SK-N-SH (cell line): ENCODE measurements at regions not wholly inside any gene's neighbourhood (a gene's known extent, or its start where the extent isn't known, plus 50 kb on each side); places are given as distances from the start of the nearest gene placed in this dataset.

Source experiments
- CTCF ChIA-PET: fragments of 300-600, 350-600 bp; formaldehyde crosslinking; extraction: SDS; loops from one replicate; lab custom pipeline; 2021; lab: Yijun Ruan, JAX
- POLR2A ChIA-PET: fragments of 350-600 bp; sonication (Branson Sonifier 250); formaldehyde crosslinking; extraction: SDS; loops from one replicate; lab custom pipeline; 2020; ENCODE audit warnings: antibody characterized with exemption, inconsistent platforms; lab: Yijun Ruan, JAX
- DNase-seq: peaks from one replicate; pipeline ENCODE4 v3.0.0; 2012
- H2AFZ ChIP-seq: fragments of 200-600 bp; sonication (generic); 2 replicates; pipeline ENCODE4 v1.8.1; 2016; ENCODE audit warnings: antibody characterized with exemption, mild to moderate bottlenecking, low read depth
- H3F3A ChIP-seq: fragments of 200-600 bp; sonication (generic); replicated peaks from 2 replicates; pipeline ENCODE3; 2016; ENCODE audit warnings: antibody characterized with exemption, mild to moderate bottlenecking; ENCODE audit not compliant: insufficient read depth
- H3K27ac ChIP-seq, 2 experiments: fragments of 200-500 bp in 1 of 2; fragments of 200-600 bp in 1 of 2; sonication (Bioruptor generic) in 1 of 2; sonication (generic), shearing (Covaris generic) in 1 of 2; 2 replicates each; pipeline versions ENCODE4 v1.5.1 to v1.6.1; 2014 to 2016; ENCODE audit warnings: low read depth in 2 of 2, inconsistent platforms in 1 of 2, low read length in 1 of 2, mild to moderate bottlenecking in 1 of 2, mixed read lengths in 1 of 2
- H3K27me3 ChIP-seq: fragments of 200-600 bp; sonication (generic), shearing (Covaris generic); 2 replicates; pipeline ENCODE4 v1.6.1; 2016; ENCODE audit warnings: mixed run types; ENCODE audit not compliant: insufficient read depth
- H3K36me3 ChIP-seq, 2 experiments: fragments of 200-500 bp in 1 of 2; fragments of 200-600 bp in 1 of 2; sonication (Bioruptor generic) in 1 of 2; sonication (generic) in 1 of 2; replicated peaks in 1 of 2; 2 replicates each; pipeline versions ENCODE3 to v1.5.1; 2014 to 2016; ENCODE audit warnings: low read length in 1 of 2, mild to moderate bottlenecking in 1 of 2; ENCODE audit not compliant: insufficient read depth in 2 of 2, control insufficient read depth in 1 of 2
- H3K4me1 ChIP-seq, 2 experiments: fragments of 200-500 bp in 1 of 2; fragments of 200-600 bp in 1 of 2; sonication (Bioruptor generic) in 1 of 2; sonication (generic), shearing (Covaris generic) in 1 of 2; 2 replicates each; pipeline versions ENCODE4 v1.5.1 to v1.6.1; 2014 to 2016; ENCODE audit warnings: low read depth in 1 of 2, low read length in 1 of 2, mixed run types in 1 of 2; ENCODE audit not compliant: insufficient read depth in 2 of 2, control insufficient read depth in 1 of 2
- H3K4me2 ChIP-seq: fragments of 200-600 bp; sonication (generic), shearing (Covaris generic); 2 replicates; pipeline ENCODE4 v1.6.1; 2017; ENCODE audit warnings: mixed run types
- H3K4me3 ChIP-seq, 2 experiments: fragments of 200-500 bp in 1 of 2; fragments of 200-600 bp in 1 of 2; sonication (Bioruptor generic) in 1 of 2; sonication (generic), shearing (Covaris generic) in 1 of 2; 2 replicates each; pipeline versions ENCODE4 v1.5.1 to v1.8.1; 2014 to 2016; ENCODE audit warnings: low read depth in 2 of 2, inconsistent platforms in 1 of 2, low read length in 1 of 2, mild to moderate bottlenecking in 1 of 2, mixed read lengths in 1 of 2, moderate library complexity in 1 of 2
- H3K79me2 ChIP-seq: fragments of 200-600 bp; sonication (generic); 2 replicates; pipeline ENCODE4 v1.8.1; 2017; ENCODE audit warnings: mild to moderate bottlenecking; ENCODE audit not compliant: insufficient read depth
- H3K9ac ChIP-seq: fragments of 200-600 bp; sonication (generic); 2 replicates; pipeline ENCODE4 v1.6.1; 2017; ENCODE audit warnings: mixed run types
- H3K9me2 ChIP-seq: fragments of 200-600 bp; sonication (generic); 2 replicates; pipeline ENCODE4 v1.6.1; 2017; ENCODE audit warnings: mixed run types
- H3K9me3 ChIP-seq: fragments of 200-600 bp; sonication (generic); 2 replicates; pipeline ENCODE4 v1.6.1; 2017; ENCODE audit warnings: mixed run types, mild to moderate bottlenecking, moderate library complexity
- H4K20me1 ChIP-seq: fragments of 200-600 bp; sonication (generic); 2 replicates; pipeline ENCODE4 v1.6.1; 2017; ENCODE audit warnings: mild to moderate bottlenecking, mixed run types; ENCODE audit not compliant: insufficient read depth
- CHD2 ChIP-seq: fragments of 150-350 bp; IDR thresholded peaks from 2 replicates; pipeline ENCODE4 v1.6.1; 2018; ENCODE audit warnings: low read length; ENCODE audit not compliant: partially characterized antibody
- CTCF ChIP-seq: fragments of 200-600 bp; sonication (generic); IDR thresholded peaks from 2 replicates; pipeline ENCODE4 v1.6.1; 2017; ENCODE audit warnings: antibody characterized with exemption, mild to moderate bottlenecking, moderate library complexity
- FOSL2 ChIP-seq: IDR thresholded peaks from 2 replicates; pipeline ENCODE4 v1.4.0; 2012; ENCODE audit warnings: low read depth, mild to moderate bottlenecking, moderate library complexity, borderline replicate concordance
- FOXJ3 ChIP-seq: sonication (generic); formaldehyde crosslinking; IDR thresholded peaks from 2 replicates; pipeline ENCODE4 v1.5.1; 2020; ENCODE audit warnings: mild to moderate bottlenecking, missing genetic modification reagents
- GABPA ChIP-seq: IDR thresholded peaks from 2 replicates; pipeline ENCODE4 v1.4.0; 2012; ENCODE audit warnings: low read depth, mild to moderate bottlenecking
- IRF3 ChIP-seq: fragments of 150-350 bp; IDR thresholded peaks from 2 replicates; pipeline ENCODE4 v1.6.1; 2016; ENCODE audit warnings: mild to moderate bottlenecking, low read depth, low read length
- JUND ChIP-seq: IDR thresholded peaks from 2 replicates; pipeline ENCODE4 v1.4.0; 2012
- PBX3 ChIP-seq: IDR thresholded peaks from 2 replicates; pipeline ENCODE4; 2012
- RAD21 ChIP-seq: IDR thresholded peaks from 2 replicates; pipeline ENCODE4 v1.6.1; 2012; ENCODE audit warnings: mild to moderate bottlenecking, low read length
- SIN3A ChIP-seq: IDR thresholded peaks from 2 replicates; pipeline ENCODE4 v1.6.1; 2012; ENCODE audit warnings: low read depth, mild to moderate bottlenecking, low read length, moderate library complexity, borderline replicate concordance
- TEAD4 ChIP-seq: IDR thresholded peaks from 2 replicates; pipeline ENCODE4 v1.4.0; 2012; ENCODE audit warnings: mild to moderate bottlenecking, borderline replicate concordance; ENCODE audit not compliant: insufficient read depth
- YY1 ChIP-seq: IDR thresholded peaks from 2 replicates; pipeline ENCODE4 v1.4.0; 2012; ENCODE audit warnings: low read depth, mild to moderate bottlenecking
- WGBS: methylation state at CpG from one replicate; pipeline ENCODE4 v1.1.6; 2017; ENCODE audit warnings: low lambda C conversion rate; 5-methylcytosine and 5-hydroxymethylcytosine counted together
- TF ChIP-seq, protein P1 (sequence below): IDR thresholded peaks from 2 replicates; pipeline ENCODE4 v1.4.0; 2012; ENCODE audit warnings: low read depth, borderline replicate concordance
- TF ChIP-seq, protein P2 (sequence below): fragments of 150-350 bp; IDR thresholded peaks from 2 replicates; pipeline ENCODE4 v1.6.1; 2017; ENCODE audit warnings: antibody characterized with exemption, low read length, low read depth, borderline replicate concordance

GRCh38 chr9:118963674-118964073 is 405.6 kb downstream of the BRINP1 start (continued):
- TF ChIP-seq, protein P1, sequence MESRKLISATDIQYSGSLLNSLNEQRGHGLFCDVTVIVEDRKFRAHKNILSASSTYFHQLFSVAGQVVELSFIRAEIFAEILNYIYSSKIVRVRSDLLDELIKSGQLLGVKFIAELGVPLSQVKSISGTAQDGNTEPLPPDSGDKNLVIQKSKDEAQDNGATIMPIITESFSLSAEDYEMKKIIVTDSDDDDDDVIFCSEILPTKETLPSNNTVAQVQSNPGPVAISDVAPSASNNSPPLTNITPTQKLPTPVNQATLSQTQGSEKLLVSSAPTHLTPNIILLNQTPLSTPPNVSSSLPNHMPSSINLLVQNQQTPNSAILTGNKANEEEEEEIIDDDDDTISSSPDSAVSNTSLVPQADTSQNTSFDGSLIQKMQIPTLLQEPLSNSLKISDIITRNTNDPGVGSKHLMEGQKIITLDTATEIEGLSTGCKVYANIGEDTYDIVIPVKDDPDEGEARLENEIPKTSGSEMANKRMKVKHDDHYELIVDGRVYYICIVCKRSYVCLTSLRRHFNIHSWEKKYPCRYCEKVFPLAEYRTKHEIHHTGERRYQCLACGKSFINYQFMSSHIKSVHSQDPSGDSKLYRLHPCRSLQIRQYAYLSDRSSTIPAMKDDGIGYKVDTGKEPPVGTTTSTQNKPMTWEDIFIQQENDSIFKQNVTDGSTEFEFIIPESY: no peak
- TF ChIP-seq JUND: no peak
- TF ChIP-seq YY1: no peak
- no peak for TF ChIP-seq IRF3

DNA sequence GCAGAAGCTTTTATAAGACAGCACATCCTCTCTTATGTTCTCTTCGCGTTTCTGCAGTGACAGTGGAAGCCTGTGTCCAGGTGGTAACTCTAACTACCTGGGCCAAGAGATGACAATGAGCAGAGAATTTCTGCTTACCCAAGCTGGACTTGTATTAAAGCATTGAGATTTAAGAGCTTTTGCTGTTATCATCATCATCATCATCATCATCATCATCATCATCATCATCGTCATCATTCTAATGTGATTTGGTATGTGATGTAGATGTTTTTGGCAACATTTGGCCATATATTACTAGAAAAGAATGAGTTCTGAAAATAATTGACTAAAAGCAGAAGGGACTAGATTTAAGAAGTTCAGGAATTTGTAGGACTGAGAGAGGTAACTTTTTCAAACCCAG is 401.3 kb downstream of the BRINP1 start:
- H4K20me1 ChIP-seq: no peaks in the 10 kb centered on the region
- no peaks in the 10 kb centered on the region for H3K79me2 ChIP-seq
- H2AFZ ChIP-seq: no peak overlapping the region
- H3K9ac ChIP-seq: no peak overlapping the region
- H3K4me2 ChIP-seq: no peak overlapping the region
- TF ChIP-seq CHD2 (no peak), PBX3 (no peak), GABPA (no peak), TEAD4 (no peak), CTCF (no peak), RAD21 (no peak), FOSL2 (no peak), FOXJ3 (CRISPR knock-in tag) (no peak), SIN3A (no peak)
- TF ChIP-seq, protein P1: no peak
- TF ChIP-seq, protein P2, sequence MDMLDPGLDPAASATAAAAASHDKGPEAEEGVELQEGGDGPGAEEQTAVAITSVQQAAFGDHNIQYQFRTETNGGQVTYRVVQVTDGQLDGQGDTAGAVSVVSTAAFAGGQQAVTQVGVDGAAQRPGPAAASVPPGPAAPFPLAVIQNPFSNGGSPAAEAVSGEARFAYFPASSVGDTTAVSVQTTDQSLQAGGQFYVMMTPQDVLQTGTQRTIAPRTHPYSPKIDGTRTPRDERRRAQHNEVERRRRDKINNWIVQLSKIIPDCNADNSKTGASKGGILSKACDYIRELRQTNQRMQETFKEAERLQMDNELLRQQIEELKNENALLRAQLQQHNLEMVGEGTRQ: no peak
- H3K4me1 ChIP-seq: no peaks in the 10 kb centered on the region
- no peaks in the 10 kb centered on the region for H3K36me3 ChIP-seq
- H3K27me3 ChIP-seq: no peaks in the 10 kb centered on the region
- no peak for DNase-seq
- no peak overlapping the region for H3K27ac ChIP-seq
- no peaks in the 10 kb centered on the region for H3K9me2 ChIP-seq
- POLR2A ChIA-PET: no interaction called here
- H3K4me3 ChIP-seq: no peak overlapping the region
- 62% methylated on average over 3 of the region's 3 CpGs for WGBS
- no peaks in the 10 kb centered on the region for H3F3A ChIP-seq
- CTCF ChIA-PET: interaction anchor here (0.6 to 0.8 kb wide), 2 partner anchors 322 to 1336 kb away, joined by 3 read pairs; no protein-coding TSS in a partner anchor
- H3K9me3 ChIP-seq: no peaks in the 10 kb centered on the region
